ENCODE measurements at regions not wholly inside any gene's neighbourhood (a gene's known extent, or its start where the extent isn't known, plus 50 kb on each side); places are given as distances from the start of the nearest gene placed in this dataset.

DNA sequence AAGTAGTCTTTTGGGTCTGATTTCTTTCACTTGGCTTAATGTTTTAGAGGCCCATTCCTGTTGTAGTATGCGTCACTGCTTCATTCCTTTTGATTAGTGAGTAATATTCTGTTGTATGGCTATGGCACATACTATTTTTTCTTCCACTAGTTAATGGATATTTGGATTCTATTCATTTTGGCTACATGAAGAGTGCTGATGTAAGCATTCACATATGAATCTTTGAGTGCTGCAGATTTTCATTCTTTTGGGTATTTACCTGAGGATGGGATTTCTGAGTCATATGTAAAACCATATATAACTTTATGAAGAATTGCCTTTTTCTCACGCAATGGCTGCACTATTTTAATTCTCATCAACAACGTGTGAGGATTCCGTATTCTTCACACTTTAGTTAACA lies 113.6 kb downstream of the AHSP start:
- no peak for TF ChIP-seq POLR2AphosphoS5 (IDR thresholded peaks at IDR 0.05; ENCODE audit: low read depth, low read length)
- no peak for TF ChIP-seq SIN3A (IDR thresholded peaks at IDR 0.05; ENCODE audit: borderline replicate concordance, insufficient read depth, low read length)
- TF ChIP-seq, protein P1, sequence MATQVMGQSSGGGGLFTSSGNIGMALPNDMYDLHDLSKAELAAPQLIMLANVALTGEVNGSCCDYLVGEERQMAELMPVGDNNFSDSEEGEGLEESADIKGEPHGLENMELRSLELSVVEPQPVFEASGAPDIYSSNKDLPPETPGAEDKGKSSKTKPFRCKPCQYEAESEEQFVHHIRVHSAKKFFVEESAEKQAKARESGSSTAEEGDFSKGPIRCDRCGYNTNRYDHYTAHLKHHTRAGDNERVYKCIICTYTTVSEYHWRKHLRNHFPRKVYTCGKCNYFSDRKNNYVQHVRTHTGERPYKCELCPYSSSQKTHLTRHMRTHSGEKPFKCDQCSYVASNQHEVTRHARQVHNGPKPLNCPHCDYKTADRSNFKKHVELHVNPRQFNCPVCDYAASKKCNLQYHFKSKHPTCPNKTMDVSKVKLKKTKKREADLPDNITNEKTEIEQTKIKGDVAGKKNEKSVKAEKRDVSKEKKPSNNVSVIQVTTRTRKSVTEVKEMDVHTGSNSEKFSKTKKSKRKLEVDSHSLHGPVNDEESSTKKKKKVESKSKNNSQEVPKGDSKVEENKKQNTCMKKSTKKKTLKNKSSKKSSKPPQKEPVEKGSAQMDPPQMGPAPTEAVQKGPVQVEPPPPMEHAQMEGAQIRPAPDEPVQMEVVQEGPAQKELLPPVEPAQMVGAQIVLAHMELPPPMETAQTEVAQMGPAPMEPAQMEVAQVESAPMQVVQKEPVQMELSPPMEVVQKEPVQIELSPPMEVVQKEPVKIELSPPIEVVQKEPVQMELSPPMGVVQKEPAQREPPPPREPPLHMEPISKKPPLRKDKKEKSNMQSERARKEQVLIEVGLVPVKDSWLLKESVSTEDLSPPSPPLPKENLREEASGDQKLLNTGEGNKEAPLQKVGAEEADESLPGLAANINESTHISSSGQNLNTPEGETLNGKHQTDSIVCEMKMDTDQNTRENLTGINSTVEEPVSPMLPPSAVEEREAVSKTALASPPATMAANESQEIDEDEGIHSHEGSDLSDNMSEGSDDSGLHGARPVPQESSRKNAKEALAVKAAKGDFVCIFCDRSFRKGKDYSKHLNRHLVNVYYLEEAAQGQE (IDR thresholded peaks at IDR 0.05; ENCODE audit: insufficient read depth in 1 of 2, low read depth in 2 of 2, low read length in 2 of 2), result no peak

Measured in PFSK-1 (cell line).